Aorta (tissue), 5 donors: ENCODE measurements at regions not wholly inside any gene's neighbourhood (a gene's known extent, or its start where the extent isn't known, plus 50 kb on each side); places are given as distances from the start of the nearest gene placed in this dataset.
A peak's percentile ranks its signal among the peaks of the same experiment; 100 is the strongest.

Experiments used
- ATAC-seq: fragments of 200-7000 bp; cut with Tn5 transposase; one replicate; pipeline ENCODE4 v1.9.1; 2022; ENCODE audit warnings: moderate library complexity; ENCODE audit not compliant: low FRiP score
- DNase-seq, 2 donors: peaks; one replicate each; pipeline ENCODE4 v3.0.0-alpha.2; 2020
- H3K27ac ChIP-seq, 2 donors: one replicate each; pipeline ENCODE4 v1.5.1; 2013; ENCODE audit warnings: low read length in 2 of 2, mild to moderate bottlenecking in 2 of 2, moderate library complexity in 2 of 2, control low read depth in 1 of 2, inconsistent platforms in 1 of 2, low read depth in 1 of 2
- H3K27me3 ChIP-seq, 2 donors: one replicate each; pipeline ENCODE4 v1.6.1; 2013; ENCODE audit warnings: control low read depth in 1 of 2, low read length in 1 of 2, mild to moderate bottlenecking in 1 of 2, moderate library complexity in 1 of 2; ENCODE audit not compliant: insufficient read depth in 2 of 2, control insufficient read depth in 1 of 2
- H3K36me3 ChIP-seq, 2 donors: one replicate each; pipeline ENCODE4 v1.6.1; 2013; ENCODE audit warnings: control low read depth in 1 of 2, low read length in 1 of 2, mild to moderate bottlenecking in 1 of 2; ENCODE audit not compliant: insufficient read depth in 2 of 2, control insufficient read depth in 1 of 2
- H3K4me1 ChIP-seq, 2 donors: one replicate each; pipeline ENCODE4 v1.6.1; 2013; ENCODE audit warnings: low read length in 2 of 2, control low read depth in 1 of 2, mild to moderate bottlenecking in 1 of 2, moderate library complexity in 1 of 2; ENCODE audit not compliant: insufficient read depth in 2 of 2, control insufficient read depth in 1 of 2
- H3K4me3 ChIP-seq, 2 donors: one replicate each; pipeline ENCODE4 v1.5.1; 2013; ENCODE audit warnings: low read length in 2 of 2, control low read depth in 1 of 2, mild to moderate bottlenecking in 1 of 2
- H3K9me3 ChIP-seq: one replicate; pipeline ENCODE4 v1.6.1; 2013; ENCODE audit warnings: mild to moderate bottlenecking, low read length; ENCODE audit not compliant: control insufficient read depth
- WGBS, 2 donors: extraction: QIAGEN DNeasy Blood & Tissue Kit; methylation state at CpG; one replicate each; pipeline ENCODE4 v1.1.7; 2013; 5-methylcytosine and 5-hydroxymethylcytosine counted together
- intact Hi-C, 2 donors: fragments of 100-400 bp; cut with DNase I; formaldehyde crosslinking; loops; one replicate each; pipeline versions ENCODE4 v1.14.2 to v1.15.0; 2022
- donor health status: healthy with polysubstance abuse.
- donor health status: Bipolar disorder and iron deficiency.
- donor health status: DM: no; HTN: no; CAD: no.
- donor health status: DM: no; HTN: no; CAD: no.
- donor health status: DM: yes; HTN: yes; CAD: no.

DNA sequence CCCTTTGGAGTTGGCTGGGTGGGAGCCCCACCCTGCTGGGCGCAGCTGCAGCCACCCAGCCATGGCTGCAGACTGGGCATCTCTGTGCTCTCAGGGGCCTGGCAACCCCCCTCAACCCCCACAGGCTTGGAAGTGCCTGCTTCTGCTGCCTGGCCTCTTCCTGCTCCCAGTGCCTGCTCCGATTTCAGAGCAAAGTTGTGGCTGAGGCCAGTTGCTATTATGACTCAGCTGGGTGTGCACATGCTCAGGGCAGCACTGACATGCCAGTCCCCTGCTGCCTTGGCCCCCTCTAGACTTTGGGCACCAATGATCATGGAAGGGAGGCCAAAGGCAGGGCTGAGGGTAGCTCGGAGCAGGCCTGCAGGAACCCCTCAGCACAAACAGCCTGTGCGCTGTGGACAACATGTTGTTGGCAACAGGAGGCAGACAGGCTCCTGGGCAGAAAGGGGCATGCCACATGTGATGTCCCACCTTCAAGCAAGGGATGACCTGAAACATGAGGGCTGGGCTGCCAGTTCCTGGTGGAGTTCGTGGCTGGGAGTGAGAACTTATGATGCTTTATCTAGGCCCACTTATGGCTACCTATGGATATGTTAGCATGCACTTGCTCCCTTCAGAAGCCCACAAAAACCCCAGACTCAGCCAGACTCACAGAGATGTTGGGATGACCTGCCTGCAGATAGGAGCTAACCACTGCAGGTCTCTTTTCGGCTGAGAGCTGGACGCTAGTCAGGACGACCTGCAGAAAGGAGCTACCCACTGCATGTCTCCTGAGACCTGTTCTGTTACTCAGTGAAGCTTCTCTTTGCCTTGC lies 96.4 kb upstream of the AMOTL1 start:
- intact Hi-C loops: no loop called here
- Histone ChIP-seq H3K27me3 (no peaks in the 10 kb centered on the region), H3K4me1 (peaks cover 0 to 2% of the 10 kb centered on the region in 2 donors), H3K4me3 (no peak overlapping the region), H3K27ac (no peak overlapping the region), H3K9me3 (peaks cover 2% of the 10 kb centered on the region), H3K36me3 (no peaks in the 10 kb centered on the region)
- 90 to 93% methylated on average over 8 of the region's 8 CpGs for WGBS, 2 donors
- DNase-seq: no peak
- no peak for ATAC-seq

GRCh38 chr11:94672636-94673035 lies 95.5 kb upstream of the AMOTL1 start:
- ATAC-seq (no peak), DNase-seq (no peak)
- intact Hi-C loops: no loop called here
- Histone ChIP-seq H3K27ac (no peak overlapping the region), H3K4me3 (no peak overlapping the region), H3K36me3 (no peaks in the 10 kb centered on the region), H3K9me3 (peaks cover 2% of the 10 kb centered on the region), H3K27me3 (no peaks in the 10 kb centered on the region), H3K4me1 (peaks cover 0 to 2% of the 10 kb centered on the region in 2 donors)
- WGBS, 2 donors: 59 to 70% methylated on average over 8 of the region's 8 CpGs

DNA sequence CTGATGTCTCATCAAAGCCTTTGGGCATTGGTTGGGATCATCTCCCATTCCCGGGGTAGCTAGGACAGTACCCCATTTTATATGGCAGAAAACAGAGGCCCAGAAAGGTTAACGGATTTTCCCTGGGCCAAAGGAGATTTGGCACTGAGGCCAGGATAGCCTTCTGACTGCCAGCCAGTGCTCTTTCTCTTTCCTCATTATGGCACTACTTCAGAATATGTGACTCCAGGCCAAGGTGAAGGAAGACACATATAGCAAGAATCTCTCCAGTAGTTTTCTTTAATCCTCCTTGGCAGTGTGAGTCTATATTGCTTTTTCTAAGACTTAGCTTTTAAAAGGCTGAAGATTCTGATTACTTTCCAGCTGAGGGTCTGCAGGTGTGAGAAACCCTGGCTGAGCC lies 94.8 kb upstream of the AMOTL1 start:
- peaks cover 2% of the 10 kb centered on the region for H3K9me3 ChIP-seq
- H3K27ac ChIP-seq: no peak overlapping the region
- no peak for DNase-seq
- ATAC-seq: no peak
- no peaks in the 10 kb centered on the region for H3K36me3 ChIP-seq
- H3K4me3 ChIP-seq: no peak overlapping the region
- H3K4me1 ChIP-seq: peaks cover 2 to 6% of the 10 kb centered on the region in 2 donors
- 40 to 56% methylated on average over 2 of the region's 2 CpGs for WGBS, 2 donors
- no peaks in the 10 kb centered on the region for H3K27me3 ChIP-seq
- intact Hi-C loops: no loop called here

DNA sequence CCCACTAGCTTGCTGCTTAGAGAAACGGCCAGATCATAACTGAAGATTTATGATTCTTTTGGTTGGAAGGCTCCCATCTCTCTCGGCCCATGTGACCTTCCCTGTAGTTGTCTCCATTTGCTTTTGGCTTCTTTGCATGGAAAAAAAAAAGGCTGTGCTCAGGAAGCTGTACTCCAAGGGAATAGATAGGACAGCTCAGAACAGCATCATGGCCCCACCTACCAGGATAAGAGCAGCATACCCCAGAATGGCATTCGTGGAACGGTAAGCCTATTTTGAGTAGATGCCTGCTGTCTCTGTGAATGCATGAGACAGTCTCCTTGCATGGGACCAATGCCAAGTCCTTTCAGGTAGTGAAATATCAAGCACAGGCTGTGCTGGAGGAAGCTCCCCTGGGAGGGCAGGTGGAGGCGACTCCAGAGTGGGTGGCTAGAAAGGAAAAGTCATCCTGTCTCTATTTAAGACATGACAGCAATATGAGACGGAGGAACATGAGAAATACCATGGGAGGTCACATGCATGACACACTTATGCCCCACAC lies 94.1 kb upstream of the AMOTL1 start:
- intact Hi-C loops: no loop called here
- no peaks in the 10 kb centered on the region for H3K27me3 ChIP-seq
- H3K4me1 ChIP-seq: peaks cover 2 to 7% of the 10 kb centered on the region in 2 donors
- no peak overlapping the region for H3K27ac ChIP-seq
- H3K4me3 ChIP-seq: no peak overlapping the region
- WGBS, 2 donors: 37 to 40% methylated on average over 6 of the region's 6 CpGs
- ATAC-seq (peak; percentile 40), DNase-seq (no peak)
- no peaks in the 10 kb centered on the region for H3K36me3 ChIP-seq
- H3K9me3 ChIP-seq: peaks cover 2% of the 10 kb centered on the region

DNA sequence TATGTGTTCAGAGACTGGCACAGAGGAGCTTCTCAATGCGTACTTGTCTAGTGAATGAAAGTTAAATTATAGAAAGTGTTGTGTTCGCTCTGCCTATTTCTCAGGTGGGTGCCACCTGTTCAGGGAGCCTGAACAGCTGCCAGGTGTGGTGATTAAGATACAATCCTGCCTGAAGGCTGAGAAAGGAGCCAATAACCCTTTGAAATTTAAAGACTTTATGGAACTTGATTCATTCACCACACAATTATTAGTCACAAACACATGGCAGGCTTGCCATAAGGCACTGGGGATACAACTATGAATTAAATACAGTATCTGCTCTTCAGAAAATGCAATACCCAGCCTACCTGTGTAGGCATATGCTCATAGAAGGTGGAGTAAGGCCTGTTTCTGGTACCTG lies 92.9 kb upstream of the AMOTL1 start:
- ATAC-seq (no peak), DNase-seq (no peak)
- no peaks in the 10 kb centered on the region for H3K36me3 ChIP-seq
- H3K4me1 ChIP-seq: peaks cover 2 to 7% of the 10 kb centered on the region in 2 donors
- no peak overlapping the region for H3K27ac ChIP-seq
- no peak overlapping the region for H3K4me3 ChIP-seq
- WGBS, 2 donors: 97 to 98% methylated on average over 2 of the region's 2 CpGs
- peaks cover 2% of the 10 kb centered on the region for H3K9me3 ChIP-seq
- intact Hi-C loops: no loop called here
- H3K27me3 ChIP-seq: no peaks in the 10 kb centered on the region

DNA sequence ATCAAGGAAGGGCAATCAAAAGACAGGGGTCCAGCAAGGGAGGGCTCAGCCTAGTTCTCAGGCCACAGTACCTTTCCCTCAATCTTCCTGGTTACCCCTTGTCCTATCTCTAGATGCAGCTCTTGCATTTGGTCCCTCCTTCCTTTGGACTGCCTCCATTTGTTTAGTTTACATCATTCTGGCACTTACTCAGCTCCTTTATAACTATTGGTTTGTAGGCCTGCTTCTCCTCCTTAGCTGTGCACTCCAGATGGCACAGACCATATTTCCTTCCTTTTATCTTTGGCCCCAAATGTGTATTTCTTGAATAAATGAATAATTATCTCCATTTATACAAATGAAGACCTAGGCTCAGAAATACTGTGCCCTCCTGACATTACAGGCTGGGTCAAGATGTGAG lies 92.3 kb upstream of the AMOTL1 start:
- peaks cover 2% of the 10 kb centered on the region for H3K9me3 ChIP-seq
- no peak overlapping the region for H3K4me3 ChIP-seq
- no peaks in the 10 kb centered on the region for H3K27me3 ChIP-seq
- H3K36me3 ChIP-seq: no peaks in the 10 kb centered on the region
- peaks cover 2 to 7% of the 10 kb centered on the region in 2 donors for H3K4me1 ChIP-seq
- ATAC-seq (no peak), DNase-seq (no peak)
- H3K27ac ChIP-seq: no peak overlapping the region
- intact Hi-C loops: no loop called here

DNA sequence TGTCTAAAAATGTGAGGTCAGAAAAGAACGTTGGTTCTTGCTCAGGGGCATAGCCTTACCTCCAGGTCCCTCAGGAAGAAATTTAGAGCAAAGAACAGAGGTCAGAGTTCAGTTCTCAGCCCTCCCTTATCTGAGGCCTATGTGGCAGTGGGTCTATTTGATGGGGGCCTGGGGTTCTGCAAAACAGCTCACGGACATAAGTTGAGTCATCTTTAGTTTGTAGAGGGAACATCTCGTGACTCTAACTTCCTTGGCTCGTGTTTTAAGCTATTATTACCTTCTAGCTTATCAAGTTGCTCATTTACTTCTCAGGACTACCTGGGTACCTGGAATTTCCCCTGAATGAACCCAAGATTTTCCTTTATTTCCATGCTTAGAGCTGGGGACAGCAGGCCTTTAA lies 91.3 kb upstream of the AMOTL1 start:
- intact Hi-C loops: no loop called here
- 89 to 94% methylated on average over 4 of the region's 4 CpGs for WGBS, 2 donors
- peaks cover 2 to 7% of the 10 kb centered on the region in 2 donors for H3K4me1 ChIP-seq
- H3K36me3 ChIP-seq: no peaks in the 10 kb centered on the region
- no peak overlapping the region for H3K4me3 ChIP-seq
- H3K27me3 ChIP-seq: no peaks in the 10 kb centered on the region
- ATAC-seq (no peak), DNase-seq (no peak)
- H3K27ac ChIP-seq: no peak overlapping the region
- H3K9me3 ChIP-seq: no peaks in the 10 kb centered on the region

GRCh38 chr11:94678236-94678635 lies 89.9 kb upstream of the AMOTL1 start:
- Histone ChIP-seq H3K36me3 (no peaks in the 10 kb centered on the region), H3K27ac (no peak overlapping the region), H3K9me3 (no peaks in the 10 kb centered on the region), H3K4me1 (peaks cover 2 to 7% of the 10 kb centered on the region in 2 donors), H3K4me3 (no peak overlapping the region), H3K27me3 (no peaks in the 10 kb centered on the region)
- ATAC-seq (no peak), DNase-seq (no peak)
- WGBS, 2 donors: 22 to 26% methylated on average over 4 of the region's 4 CpGs
- intact Hi-C loops: no loop called here

DNA sequence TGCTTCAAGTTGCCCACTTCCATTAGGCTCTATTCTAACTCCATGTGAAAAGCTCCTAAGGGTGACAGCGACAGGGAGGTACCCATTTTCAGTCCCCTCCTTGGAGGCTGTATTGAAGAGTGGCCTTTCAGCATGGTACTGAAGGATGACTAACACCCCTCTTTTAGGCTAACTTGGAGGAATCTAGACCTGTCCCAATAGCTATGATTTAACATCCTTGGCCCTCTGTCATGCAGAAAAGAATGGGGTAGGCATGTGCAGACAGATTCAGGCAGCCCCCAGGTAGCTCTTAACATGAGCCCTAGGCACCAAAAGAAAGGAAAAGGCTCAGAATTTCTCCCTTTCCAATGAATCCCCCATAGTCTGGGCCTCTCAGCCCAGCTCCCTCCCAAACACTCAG lies 89.3 kb upstream of the AMOTL1 start:
- DNase-seq: no peak
- 93 to 100% methylated on average over 1 of the region's 1 CpG for WGBS, 2 donors
- Histone ChIP-seq H3K4me3 (no peak overlapping the region), H3K27me3 (no peaks in the 10 kb centered on the region), H3K9me3 (no peaks in the 10 kb centered on the region), H3K4me1 (peaks cover 2 to 7% of the 10 kb centered on the region in 2 donors), H3K36me3 (no peaks in the 10 kb centered on the region), H3K27ac (no peak overlapping the region)
- intact Hi-C loops: no loop called here
- no peak for ATAC-seq
